HG03432 (cell line): ENCODE measurements at regions not wholly inside any gene's neighbourhood (a gene's known extent, or its start where the extent isn't known, plus 50 kb on each side); places are given as distances from the start of the nearest gene placed in this dataset.

ENCODE experiments used
- ATAC-seq: cut with Tn5 transposase; IDR thresholded peaks from one replicate; pipeline ENCODE4 v1.9.1; 2021; ENCODE audit warnings: mild to moderate bottlenecking, moderate library complexity; ENCODE audit not compliant: unreplicated experiment

GRCh38 chr6:170117111-170117972 is 173.5 kb downstream of the DLL1 start:
- no peak for ATAC-seq

GRCh38 chr6:170116636-170117035 is 174.2 kb downstream of the DLL1 start:
- no peak for ATAC-seq

- no peak for ATAC-seq
Observed at GRCh38 chr6:170114956-170115855, 175.7 kb downstream of the DLL1 start.

GRCh38 chr6:170114187-170114945 is 176.5 kb downstream of the DLL1 start:
- no peak for ATAC-seq

GRCh38 chr6:170113141-170113540 is 177.7 kb downstream of the DLL1 start:
- no peak for ATAC-seq

DNA sequence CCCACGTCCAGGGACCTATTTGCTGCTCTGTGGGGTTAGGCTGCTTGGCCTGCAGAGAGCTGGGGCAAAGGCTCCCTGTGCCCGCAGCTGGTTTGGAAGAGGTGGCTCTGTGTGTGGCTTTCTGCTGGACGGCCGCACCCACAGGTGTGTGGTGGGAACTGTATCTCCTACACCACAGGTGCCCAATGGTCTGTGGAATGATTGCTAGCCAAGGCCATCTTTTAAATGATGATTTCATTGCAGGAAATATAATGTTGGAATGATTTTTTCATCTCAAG is 178.4 kb downstream of the DLL1 start:
- no peak for ATAC-seq

GRCh38 chr6:170111816-170112582 is 178.9 kb downstream of the DLL1 start:
- ATAC-seq: no peak

DNA sequence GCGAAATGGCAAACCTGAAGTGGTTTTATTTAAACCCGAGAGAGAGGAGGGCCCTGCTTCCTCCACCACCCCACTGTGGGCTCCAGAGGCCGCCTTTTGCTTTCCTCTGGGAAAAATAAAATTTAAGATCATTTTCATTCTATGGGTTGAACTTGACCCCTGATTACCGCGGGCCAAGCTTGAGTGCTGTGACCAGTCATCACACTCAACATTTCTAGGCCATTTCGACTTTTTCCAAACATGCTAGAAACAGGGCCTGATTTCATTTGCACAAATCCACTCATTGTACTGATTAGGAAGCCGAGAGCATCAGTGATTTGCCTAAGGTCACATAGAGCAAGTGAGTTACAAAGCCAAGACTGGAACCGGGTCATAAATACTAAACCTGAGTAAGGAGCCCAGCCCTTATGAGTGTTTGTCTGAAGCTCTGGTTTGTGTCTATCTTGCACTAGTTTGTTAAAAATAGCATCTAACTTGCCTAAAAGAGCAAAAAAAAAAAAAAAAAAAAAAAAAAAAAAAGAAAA is 179.7 kb downstream of the DLL1 start:
- no peak for ATAC-seq

DNA sequence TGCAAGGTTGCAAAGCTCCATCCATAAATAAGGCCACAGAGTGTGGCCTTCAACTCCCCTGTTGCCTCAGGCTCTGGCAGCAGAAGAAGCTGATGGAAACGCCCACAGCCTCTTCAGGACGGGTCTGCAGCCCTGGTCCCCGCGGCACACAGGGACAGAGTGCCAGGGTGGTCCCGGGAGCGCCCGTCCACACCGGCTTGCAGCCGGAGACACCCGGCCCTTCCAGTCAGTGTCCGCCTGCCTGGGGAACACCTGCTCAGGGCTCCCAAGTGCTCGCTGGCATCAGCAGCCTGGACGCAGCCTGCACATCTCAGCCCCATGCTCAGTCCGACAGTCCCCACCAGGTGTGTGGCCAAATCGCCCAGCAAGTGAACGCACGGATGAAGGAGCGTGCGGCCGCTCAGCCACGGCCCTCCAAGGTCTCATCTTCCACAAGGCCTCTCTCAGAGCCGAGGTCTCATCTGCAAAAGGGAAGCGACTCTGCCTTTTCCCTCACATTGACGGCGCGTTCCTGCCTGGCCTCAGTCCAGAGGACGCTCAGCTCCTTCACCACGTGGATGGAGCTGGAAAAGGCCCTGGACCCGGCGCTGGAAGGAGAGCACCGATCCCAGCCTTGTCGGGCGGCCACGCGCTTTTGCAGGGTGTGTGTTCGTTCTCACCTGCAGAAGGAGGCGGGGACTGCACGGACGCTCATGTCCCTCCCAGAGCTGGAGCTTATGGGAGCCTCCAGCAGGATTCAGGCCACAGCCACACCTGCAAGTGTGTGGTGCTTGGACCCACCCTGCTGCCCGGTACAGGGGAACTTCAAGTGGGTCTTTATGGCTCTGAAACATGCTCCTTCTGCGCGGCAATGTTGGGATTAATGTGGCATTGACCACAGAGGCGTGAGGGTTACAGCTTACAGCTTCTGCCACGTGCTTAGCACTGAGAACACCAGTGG is 180.4 kb downstream of the DLL1 start:
- no peak for ATAC-seq

DNA sequence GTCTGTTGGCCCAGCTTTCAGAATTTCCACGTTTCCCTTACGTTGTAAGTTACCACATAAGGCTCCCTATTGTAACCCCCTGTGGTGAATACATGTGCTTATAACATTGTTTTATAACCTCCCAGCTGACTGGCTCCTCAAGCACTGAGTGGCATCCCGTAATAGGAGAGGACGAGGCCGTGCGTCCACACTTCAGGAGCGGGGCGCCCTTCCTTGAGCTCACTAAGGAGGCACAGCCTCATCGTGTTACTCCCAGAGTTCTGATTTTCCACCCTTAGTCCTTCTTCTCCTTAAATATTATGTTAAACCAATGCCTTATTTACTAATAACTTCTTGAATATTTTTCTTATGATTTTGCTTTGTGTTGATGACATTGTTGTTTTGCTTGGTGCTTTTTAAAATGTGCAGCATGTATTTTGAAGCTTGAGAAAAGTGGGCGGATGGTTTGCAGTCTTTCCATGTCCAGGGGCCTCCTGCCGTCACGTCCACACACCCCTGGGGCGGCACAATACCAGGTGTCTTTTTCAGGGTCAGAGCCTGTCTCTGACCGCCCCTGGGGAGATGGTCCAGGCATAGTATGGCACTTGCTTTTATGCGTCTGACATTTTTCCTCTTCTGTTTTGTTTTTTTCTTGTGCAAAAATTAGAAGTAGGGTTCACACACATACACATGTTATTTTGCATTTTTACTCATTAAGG is 181.8 kb downstream of the DLL1 start:
- no peak for ATAC-seq

DNA sequence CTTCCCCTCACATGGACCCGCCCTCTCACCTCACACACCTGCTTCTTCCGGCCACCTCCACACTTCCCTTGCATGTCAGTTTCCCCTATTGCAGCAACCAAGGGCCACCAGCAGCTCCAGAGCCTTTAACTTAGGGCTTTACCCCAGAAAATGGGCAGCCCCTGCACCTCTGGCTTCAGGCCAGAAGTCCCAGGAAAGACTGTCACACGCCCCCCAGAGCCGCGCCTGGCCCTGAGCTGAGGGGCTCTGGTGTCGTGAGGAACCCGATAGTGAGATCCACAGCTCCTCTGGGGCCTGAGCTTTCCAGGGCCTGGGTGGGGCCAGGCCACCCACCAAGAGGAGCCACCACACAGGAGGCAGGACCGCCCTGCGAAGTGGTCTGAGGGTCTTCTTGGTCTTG is 182.4 kb downstream of the DLL1 start:
- no peak for ATAC-seq

DNA sequence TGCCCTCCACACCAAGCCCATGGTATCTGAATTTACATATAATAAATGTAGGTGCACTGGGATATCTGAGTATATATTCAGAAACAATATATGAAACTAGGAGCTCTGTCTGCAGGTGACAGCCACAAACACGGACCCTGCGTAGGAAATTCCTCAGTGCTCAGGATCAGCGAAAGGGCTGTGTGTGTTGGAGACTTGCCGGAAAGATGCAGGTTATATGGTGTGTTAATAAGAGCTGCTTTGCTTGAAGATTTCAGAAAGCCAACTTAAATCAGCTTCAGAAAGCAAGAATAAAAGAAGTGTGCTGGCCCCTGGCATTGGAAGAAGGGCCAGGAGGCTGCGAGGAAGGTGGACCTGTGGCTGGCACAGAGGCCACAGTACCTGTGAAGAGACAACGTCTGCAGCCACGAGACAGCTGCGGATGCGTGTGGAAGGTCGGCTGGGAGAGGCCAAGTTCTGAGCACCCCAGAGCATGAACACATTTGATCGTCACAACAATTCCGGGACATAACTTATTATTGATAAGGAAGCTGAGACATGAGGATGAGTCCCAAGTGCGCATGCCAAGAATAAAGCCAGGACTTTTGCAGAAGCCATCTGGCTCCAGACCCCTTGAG is 183.2 kb downstream of the DLL1 start:
- ATAC-seq: no peak

DNA sequence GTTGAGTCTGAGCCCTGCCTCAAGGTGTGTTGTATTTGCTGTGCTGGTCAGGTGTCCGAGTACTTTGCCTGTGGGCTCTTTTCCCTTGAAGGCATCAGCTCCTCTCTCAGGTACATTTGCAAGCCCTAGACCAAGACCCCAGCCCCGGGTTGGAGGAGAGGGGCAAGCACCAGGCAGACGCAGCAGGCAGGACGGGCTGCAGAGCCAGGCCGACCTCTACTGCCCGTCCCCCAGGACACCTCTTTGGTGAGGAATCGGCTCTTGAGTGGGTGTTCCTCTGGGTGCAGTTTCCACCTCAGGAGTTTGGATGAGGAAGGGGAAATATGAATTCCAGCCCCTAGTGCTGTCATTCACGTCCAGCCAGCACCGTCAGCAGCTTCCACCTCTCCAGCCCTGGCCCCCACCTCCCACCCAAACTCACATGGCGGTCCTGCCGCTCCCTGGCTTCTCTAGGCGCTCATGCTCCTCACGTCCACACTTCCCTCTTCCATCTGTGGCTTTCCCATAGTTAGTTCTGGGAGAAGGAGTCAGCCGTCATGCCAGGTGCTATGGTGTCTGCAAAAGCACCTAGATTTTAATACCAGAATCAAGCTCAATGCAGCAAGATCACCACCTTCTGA is 183.9 kb downstream of the DLL1 start:
- no peak for ATAC-seq

- ATAC-seq: no peak
Observed at GRCh38 chr6:170102582-170103481, 188.0 kb downstream of the DLL1 start.

DNA sequence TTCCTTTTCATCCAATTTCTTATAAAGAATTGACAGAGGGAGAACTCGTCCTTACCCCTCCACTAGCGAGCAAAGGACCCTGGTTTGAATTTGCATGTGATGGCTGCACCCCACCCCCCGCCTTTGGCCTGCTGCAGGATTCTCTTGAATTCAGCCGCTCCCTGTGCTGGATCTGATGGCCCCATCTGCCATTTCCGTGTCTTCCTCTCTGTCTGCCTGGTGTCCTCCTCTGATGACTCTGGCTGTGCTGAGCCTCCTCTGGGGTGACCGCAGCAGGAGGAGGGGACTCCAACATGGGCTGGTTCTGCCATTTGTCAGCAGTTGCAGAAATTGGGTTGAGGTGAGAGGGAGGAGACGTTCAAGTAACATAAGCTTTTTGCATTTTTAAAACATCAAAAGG is 188.8 kb downstream of the DLL1 start:
- no peak for ATAC-seq

DNA sequence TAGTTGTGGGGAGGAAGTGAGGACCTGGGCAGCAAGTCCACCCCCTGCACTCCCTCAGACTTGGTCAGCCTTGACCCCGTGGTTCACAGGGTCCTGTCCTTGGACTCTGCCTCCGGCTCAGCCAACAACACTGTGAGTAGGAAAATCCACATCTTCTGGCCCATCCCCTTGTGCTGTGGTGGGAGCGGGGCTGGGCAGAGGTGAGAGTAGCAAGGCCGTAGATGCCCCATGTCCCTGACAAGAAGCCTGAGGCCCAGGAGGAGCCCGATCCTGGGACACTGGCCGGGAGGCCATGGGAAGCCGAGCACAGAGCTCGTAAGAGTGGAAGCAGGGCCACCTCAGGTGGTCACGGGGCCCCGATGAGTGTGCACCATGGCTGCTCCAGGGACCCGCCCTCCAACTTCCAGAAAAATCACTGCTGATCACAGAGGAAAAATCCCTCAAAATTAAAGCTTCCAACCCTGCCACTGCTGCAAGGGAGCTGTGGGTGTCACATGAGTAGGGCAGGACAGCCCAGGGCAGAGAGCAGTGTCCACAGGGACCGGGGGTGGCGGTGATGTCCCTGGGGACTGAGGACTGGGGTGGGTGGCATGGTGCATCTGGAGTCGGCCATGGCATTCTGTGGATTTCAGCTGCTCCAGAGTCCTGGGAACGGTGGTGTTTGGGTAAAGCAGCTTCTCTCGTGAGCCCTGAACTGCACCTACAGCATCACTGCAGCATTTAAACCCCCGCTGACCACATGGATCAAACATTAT is 189.4 kb downstream of the DLL1 start:
- ATAC-seq: no peak
